GM23248 (cell line): ENCODE measurements at regions not wholly inside any gene's neighbourhood (a gene's known extent, or its start where the extent isn't known, plus 50 kb on each side); places are given as distances from the start of the nearest gene placed in this dataset.

Experiments
- EZH2 ChIP-seq: fragments of 200-600 bp; sonication (generic); IDR thresholded peaks from 2 replicates; pipeline ENCODE4 v1.6.1; 2018; ENCODE audit warnings: antibody characterized with exemption, mild to moderate bottlenecking; ENCODE audit not compliant: insufficient read depth, poor library complexity, severe bottlenecking
- EZH2phosphoT487 ChIP-seq: fragments of 200-600 bp; sonication (generic); IDR thresholded peaks from 2 replicates; pipeline ENCODE4 v1.6.1; 2018; ENCODE audit warnings: antibody characterized with exemption, moderate library complexity, mild to moderate bottlenecking, low read depth; ENCODE audit not compliant: insufficient read depth

GRCh38 chr11:135019343-135019871 is 607.4 kb upstream of the B3GAT1 start:
- TF ChIP-seq EZH2phosphoT487 (no peak), EZH2 (no peak)
